Sigmoid colon (tissue), 4 donors: ENCODE measurements at regions not wholly inside any gene's neighbourhood (a gene's known extent, or its start where the extent isn't known, plus 50 kb on each side); places are given as distances from the start of the nearest gene placed in this dataset.

ENCODE experiments used
- CTCF ChIP-seq, 4 experiments: fragments of 450-650 bp in 3 of 4; fragments of 200-600 bp in 1 of 4; IDR thresholded peaks; one replicate each; pipeline ENCODE4 v1.5.1; 2016 to 2019; ENCODE audit warnings: antibody characterized with exemption in 4 of 4, mild to moderate bottlenecking in 3 of 4, moderate library complexity in 2 of 4
- EP300 ChIP-seq, 4 donors: sonication (generic); formaldehyde crosslinking; IDR thresholded peaks; one replicate each; pipeline ENCODE4 v1.6.1; 2017; ENCODE audit warnings: antibody characterized with exemption in 4 of 4

GRCh38 chr2:67067656-67068055, 329.5 kb upstream of the ETAA1 start:
- TF ChIP-seq CTCF (IDR thresholded peaks at IDR 0.05) (no peak), EP300 (IDR thresholded peaks at IDR 0.05) (no peak)
